ENCODE measurements at regions not wholly inside any gene's neighbourhood (a gene's known extent, or its start where the extent isn't known, plus 50 kb on each side); places are given as distances from the start of the nearest gene placed in this dataset.

DNA sequence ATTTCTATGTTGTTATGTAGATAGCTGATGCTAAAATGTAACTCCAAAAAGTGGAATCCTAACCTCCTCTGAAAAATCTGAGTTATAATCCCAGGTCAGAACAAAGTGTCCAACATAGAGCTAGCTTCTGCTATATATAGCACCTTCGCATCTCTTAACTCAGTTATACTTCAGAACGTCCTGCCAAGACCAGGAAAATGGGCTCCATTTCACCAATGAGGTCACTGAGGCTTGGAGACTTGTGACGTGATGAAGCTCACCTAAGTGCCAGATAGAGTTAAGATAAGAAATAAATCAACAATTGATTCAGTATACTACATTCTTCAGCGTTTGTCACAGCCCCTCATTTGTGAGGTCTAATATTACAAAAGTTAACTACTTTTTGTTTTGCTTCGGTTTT is 88.8 kb downstream of the KCTD12 start:
- in situ Hi-C loops (cut with HindIII; ENCODE audit: low pct_unique_long_range_greater_than_20kb, low sequenced_read_pairs) = no loop called here
- Histone ChIP-seq H3K27me3 (ENCODE audit: control insufficient read depth, insufficient read depth, low read length) (no peaks in the 10 kb centered on the region), H3K27ac (ENCODE audit: low read length) (no peak overlapping the region), H3K4me3 (ENCODE audit: low read depth in 2 of 2, low read length in 2 of 2) (no peak overlapping the region), H3K36me3 (ENCODE audit: control insufficient read depth, insufficient read depth, low read length) (no peaks in the 10 kb centered on the region), H3K4me1 (ENCODE audit: control insufficient read depth, insufficient read depth, low read length) (no peaks in the 10 kb centered on the region), H3K9me3 (ENCODE audit: control insufficient read depth, insufficient read depth, low read depth, low read length) (no peaks in the 10 kb centered on the region)
- no TSS peak for BruUV-seq (replicated peaks)
- ATAC-seq (no peak), DNase-seq (ENCODE audit: low read depth, low spot score) (no peak)
- intact Hi-C loops (cut with micrococcal nuclease; ENCODE audit: unreplicated experiment) = no loop called here
- CTCF ChIA-PET = no interaction called here
- TF ChIP-seq, protein P1, sequence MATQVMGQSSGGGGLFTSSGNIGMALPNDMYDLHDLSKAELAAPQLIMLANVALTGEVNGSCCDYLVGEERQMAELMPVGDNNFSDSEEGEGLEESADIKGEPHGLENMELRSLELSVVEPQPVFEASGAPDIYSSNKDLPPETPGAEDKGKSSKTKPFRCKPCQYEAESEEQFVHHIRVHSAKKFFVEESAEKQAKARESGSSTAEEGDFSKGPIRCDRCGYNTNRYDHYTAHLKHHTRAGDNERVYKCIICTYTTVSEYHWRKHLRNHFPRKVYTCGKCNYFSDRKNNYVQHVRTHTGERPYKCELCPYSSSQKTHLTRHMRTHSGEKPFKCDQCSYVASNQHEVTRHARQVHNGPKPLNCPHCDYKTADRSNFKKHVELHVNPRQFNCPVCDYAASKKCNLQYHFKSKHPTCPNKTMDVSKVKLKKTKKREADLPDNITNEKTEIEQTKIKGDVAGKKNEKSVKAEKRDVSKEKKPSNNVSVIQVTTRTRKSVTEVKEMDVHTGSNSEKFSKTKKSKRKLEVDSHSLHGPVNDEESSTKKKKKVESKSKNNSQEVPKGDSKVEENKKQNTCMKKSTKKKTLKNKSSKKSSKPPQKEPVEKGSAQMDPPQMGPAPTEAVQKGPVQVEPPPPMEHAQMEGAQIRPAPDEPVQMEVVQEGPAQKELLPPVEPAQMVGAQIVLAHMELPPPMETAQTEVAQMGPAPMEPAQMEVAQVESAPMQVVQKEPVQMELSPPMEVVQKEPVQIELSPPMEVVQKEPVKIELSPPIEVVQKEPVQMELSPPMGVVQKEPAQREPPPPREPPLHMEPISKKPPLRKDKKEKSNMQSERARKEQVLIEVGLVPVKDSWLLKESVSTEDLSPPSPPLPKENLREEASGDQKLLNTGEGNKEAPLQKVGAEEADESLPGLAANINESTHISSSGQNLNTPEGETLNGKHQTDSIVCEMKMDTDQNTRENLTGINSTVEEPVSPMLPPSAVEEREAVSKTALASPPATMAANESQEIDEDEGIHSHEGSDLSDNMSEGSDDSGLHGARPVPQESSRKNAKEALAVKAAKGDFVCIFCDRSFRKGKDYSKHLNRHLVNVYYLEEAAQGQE (IDR thresholded peaks at IDR 0.05; ENCODE audit: insufficient read depth in 1 of 2, low read depth in 2 of 2, low read length in 1 of 2) = no peak
- TF ChIP-seq POLR2AphosphoS5 (IDR thresholded peaks at IDR 0.05; ENCODE audit: low read depth, low read length) (no peak), TCF7L2 (IDR thresholded peaks at IDR 0.05; ENCODE audit: low read depth, low read length) (no peak), SIN3A (IDR thresholded peaks at IDR 0.05; ENCODE audit: borderline replicate concordance, insufficient read depth, low read depth, low read length) (no peak)
- TF ChIP-seq, protein P2, sequence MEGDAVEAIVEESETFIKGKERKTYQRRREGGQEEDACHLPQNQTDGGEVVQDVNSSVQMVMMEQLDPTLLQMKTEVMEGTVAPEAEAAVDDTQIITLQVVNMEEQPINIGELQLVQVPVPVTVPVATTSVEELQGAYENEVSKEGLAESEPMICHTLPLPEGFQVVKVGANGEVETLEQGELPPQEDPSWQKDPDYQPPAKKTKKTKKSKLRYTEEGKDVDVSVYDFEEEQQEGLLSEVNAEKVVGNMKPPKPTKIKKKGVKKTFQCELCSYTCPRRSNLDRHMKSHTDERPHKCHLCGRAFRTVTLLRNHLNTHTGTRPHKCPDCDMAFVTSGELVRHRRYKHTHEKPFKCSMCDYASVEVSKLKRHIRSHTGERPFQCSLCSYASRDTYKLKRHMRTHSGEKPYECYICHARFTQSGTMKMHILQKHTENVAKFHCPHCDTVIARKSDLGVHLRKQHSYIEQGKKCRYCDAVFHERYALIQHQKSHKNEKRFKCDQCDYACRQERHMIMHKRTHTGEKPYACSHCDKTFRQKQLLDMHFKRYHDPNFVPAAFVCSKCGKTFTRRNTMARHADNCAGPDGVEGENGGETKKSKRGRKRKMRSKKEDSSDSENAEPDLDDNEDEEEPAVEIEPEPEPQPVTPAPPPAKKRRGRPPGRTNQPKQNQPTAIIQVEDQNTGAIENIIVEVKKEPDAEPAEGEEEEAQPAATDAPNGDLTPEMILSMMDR (IDR thresholded peaks at IDR 0.05) = no peak
- POLR2A ChIA-PET = no interaction called here

DNA sequence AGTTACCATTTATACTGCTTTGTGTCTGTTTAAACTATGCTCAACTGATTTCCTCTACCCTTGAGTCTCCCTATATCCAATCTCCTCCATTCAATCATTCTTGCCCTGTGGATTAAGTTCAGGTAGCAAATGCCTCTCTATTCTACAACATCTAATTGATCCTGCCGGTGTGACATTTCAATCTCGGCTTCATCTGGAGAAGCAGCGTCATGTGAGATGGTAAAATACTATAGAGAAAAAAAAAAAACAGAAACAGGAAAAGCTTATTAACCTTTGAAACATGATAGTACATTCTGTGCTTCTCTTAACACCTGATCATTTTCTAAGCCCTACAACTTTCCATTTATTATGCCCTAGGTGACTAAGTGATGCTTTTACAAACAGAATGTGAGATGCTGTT is 89.4 kb downstream of the KCTD12 start:
- POLR2A ChIA-PET = no interaction called here
- CTCF ChIA-PET = no interaction called here

More for the DNA sequence above, 89.4 kb downstream of the KCTD12 start:
- Histone ChIP-seq H3K27ac (ENCODE audit: low read length) (no peak overlapping the region), H3K4me1 (ENCODE audit: control insufficient read depth, insufficient read depth, low read length) (no peaks in the 10 kb centered on the region), H3K4me3 (ENCODE audit: low read depth in 2 of 2, low read length in 2 of 2) (no peak overlapping the region), H3K36me3 (ENCODE audit: control insufficient read depth, insufficient read depth, low read length) (no peaks in the 10 kb centered on the region), H3K27me3 (ENCODE audit: control insufficient read depth, insufficient read depth, low read length) (no peaks in the 10 kb centered on the region), H3K9me3 (ENCODE audit: control insufficient read depth, insufficient read depth, low read depth, low read length) (no peaks in the 10 kb centered on the region)
- in situ Hi-C loops (cut with HindIII; ENCODE audit: low pct_unique_long_range_greater_than_20kb, low sequenced_read_pairs) (no loop called here), intact Hi-C loops (cut with micrococcal nuclease; ENCODE audit: unreplicated experiment) (no loop called here)
- no peak for DNase-seq (ENCODE audit: low read depth, low spot score)
- ATAC-seq = no peak
- BruUV-seq (replicated peaks) = no TSS peak
- TF ChIP-seq TCF7L2 (IDR thresholded peaks at IDR 0.05; ENCODE audit: low read depth, low read length) (no peak), POLR2AphosphoS5 (IDR thresholded peaks at IDR 0.05; ENCODE audit: low read depth, low read length) (no peak), SIN3A (IDR thresholded peaks at IDR 0.05; ENCODE audit: borderline replicate concordance, insufficient read depth, low read depth, low read length) (no peak)
- TF ChIP-seq, protein P2 (IDR thresholded peaks at IDR 0.05) = no peak
- TF ChIP-seq, protein P1 (IDR thresholded peaks at IDR 0.05; ENCODE audit: insufficient read depth in 1 of 2, low read depth in 2 of 2, low read length in 1 of 2) = no peak

All from Panc1 (cell line).